ENCODE measurements at regions not wholly inside any gene's neighbourhood (a gene's known extent, or its start where the extent isn't known, plus 50 kb on each side); places are given as distances from the start of the nearest gene placed in this dataset.

GRCh38 chr1:188065917-188066316, 1237.2 kb downstream of the PLA2G4A start:
- H3K36me3 Mint-ChIP-seq (ENCODE audit: insufficient read depth) = no peaks in the 10 kb centered on the region
- H3K27ac Mint-ChIP-seq = no peak overlapping the region
- no peak for TF ChIP-seq CTCF (IDR thresholded peaks at IDR 0.05; ENCODE audit: unreplicated experiment)
- no peak overlapping the region for H3K4me3 Mint-ChIP-seq (ENCODE audit: low read depth)
- H3K9me3 Mint-ChIP-seq (ENCODE audit: low read depth) = peaks cover 21% of the 10 kb centered on the region
- H3K27me3 Mint-ChIP-seq = no peaks in the 10 kb centered on the region
- no peaks in the 10 kb centered on the region for H3K4me1 Mint-ChIP-seq (ENCODE audit: low read depth)
- DNase-seq (ENCODE audit: low spot score, unreplicated experiment) = no peak

DNA sequence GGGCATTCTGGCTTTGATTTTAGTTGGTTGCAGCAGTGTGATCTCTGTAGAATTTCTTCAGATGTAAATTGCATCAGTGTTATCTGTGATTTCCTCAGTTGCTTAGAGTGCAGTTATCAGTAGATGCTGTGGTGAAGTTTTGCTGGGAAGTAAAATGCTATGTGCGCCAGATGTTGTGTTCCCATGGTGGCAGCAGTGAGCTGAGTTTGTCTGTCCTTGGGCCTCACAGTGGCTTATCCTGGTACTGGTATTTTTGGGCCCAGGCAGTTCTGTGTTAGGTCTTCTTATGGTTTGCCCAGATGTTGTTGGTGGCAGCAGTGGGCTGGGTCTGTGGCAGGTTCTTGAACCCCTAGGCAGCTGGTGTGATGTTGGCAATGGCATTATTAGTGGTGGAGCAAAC, 1242.1 kb downstream of the PLA2G4A start:
- no peak for DNase-seq (ENCODE audit: low spot score, unreplicated experiment)
- Mint-ChIP-seq H3K27ac (no peak overlapping the region), H3K36me3 (ENCODE audit: insufficient read depth) (no peaks in the 10 kb centered on the region), H3K4me1 (ENCODE audit: low read depth) (peaks cover 3% of the 10 kb centered on the region), H3K27me3 (no peaks in the 10 kb centered on the region), H3K9me3 (ENCODE audit: low read depth) (peaks cover 26% of the 10 kb centered on the region), H3K4me3 (ENCODE audit: low read depth) (no peak overlapping the region)
- no peak for TF ChIP-seq CTCF (IDR thresholded peaks at IDR 0.05; ENCODE audit: unreplicated experiment)

DNA sequence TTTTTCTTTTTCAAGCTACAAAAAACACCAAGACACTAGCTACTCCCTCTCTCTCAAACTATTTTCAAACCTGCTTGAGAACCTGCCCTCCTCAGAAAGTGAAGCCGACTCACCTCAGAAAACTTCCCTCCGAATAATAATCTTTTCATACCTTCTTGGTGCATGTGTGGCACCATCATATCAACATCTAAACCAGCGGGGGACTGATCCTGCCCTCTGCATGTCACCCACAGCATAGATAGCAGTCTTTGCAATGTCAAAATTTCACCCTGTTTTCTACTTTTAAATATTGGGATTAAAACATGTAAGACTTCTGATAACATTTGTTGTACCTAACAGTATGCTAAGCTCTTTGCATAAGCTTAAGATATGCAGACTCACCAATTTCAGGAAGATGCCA, 1260.3 kb downstream of the PLA2G4A start:
- Mint-ChIP-seq H3K4me1 (ENCODE audit: low read depth) (no peaks in the 10 kb centered on the region), H3K27ac (no peak overlapping the region), H3K27me3 (no peaks in the 10 kb centered on the region), H3K4me3 (ENCODE audit: low read depth) (no peak overlapping the region), H3K36me3 (ENCODE audit: insufficient read depth) (no peaks in the 10 kb centered on the region), H3K9me3 (ENCODE audit: low read depth) (no peaks in the 10 kb centered on the region)
- DNase-seq (ENCODE audit: low spot score, unreplicated experiment) = no peak
- TF ChIP-seq CTCF (IDR thresholded peaks at IDR 0.05; ENCODE audit: unreplicated experiment) = no peak

DNA sequence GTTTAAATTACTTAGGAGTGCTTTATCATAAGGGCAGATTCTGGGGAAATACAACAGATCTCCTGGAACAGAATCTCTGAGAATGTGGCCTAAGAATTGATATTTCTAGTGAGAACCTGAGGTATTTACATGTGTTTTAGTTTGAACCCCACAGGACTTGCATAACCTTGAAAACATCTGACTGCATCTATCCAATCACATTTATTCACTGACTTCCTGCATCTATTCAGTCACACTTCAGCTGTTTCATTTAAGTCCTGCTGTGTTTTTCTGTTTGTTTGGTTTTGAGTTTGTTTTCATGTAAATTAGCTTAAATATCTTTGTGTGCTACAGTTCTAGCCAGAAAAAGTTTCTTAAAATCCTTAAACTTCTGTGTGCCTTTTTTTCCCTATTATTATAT, 1260.7 kb downstream of the PLA2G4A start:
- Mint-ChIP-seq H3K4me3 (ENCODE audit: low read depth) (no peak overlapping the region), H3K27ac (no peak overlapping the region), H3K27me3 (no peaks in the 10 kb centered on the region), H3K9me3 (ENCODE audit: low read depth) (no peaks in the 10 kb centered on the region), H3K4me1 (ENCODE audit: low read depth) (no peaks in the 10 kb centered on the region), H3K36me3 (ENCODE audit: insufficient read depth) (no peaks in the 10 kb centered on the region)
- TF ChIP-seq CTCF (IDR thresholded peaks at IDR 0.05; ENCODE audit: unreplicated experiment) = no peak
- no peak for DNase-seq (ENCODE audit: low spot score, unreplicated experiment)

GRCh38 chr1:188096521-188096920, 1267.8 kb downstream of the PLA2G4A start:
- Mint-ChIP-seq H3K27me3 (no peaks in the 10 kb centered on the region), H3K4me3 (ENCODE audit: low read depth) (no peak overlapping the region), H3K36me3 (ENCODE audit: insufficient read depth) (no peaks in the 10 kb centered on the region), H3K4me1 (ENCODE audit: low read depth) (no peaks in the 10 kb centered on the region), H3K27ac (no peak overlapping the region), H3K9me3 (ENCODE audit: low read depth) (no peaks in the 10 kb centered on the region)
- no peak for TF ChIP-seq CTCF (IDR thresholded peaks at IDR 0.05; ENCODE audit: unreplicated experiment)
- no peak for DNase-seq (ENCODE audit: low spot score, unreplicated experiment)

Measured in progenitor cell of endocrine pancreas (in vitro differentiated cells).